Breast epithelium (tissue), 4 donors: ENCODE measurements at regions not wholly inside any gene's neighbourhood (a gene's known extent, or its start where the extent isn't known, plus 50 kb on each side); places are given as distances from the start of the nearest gene placed in this dataset.

Source experiments
- DNase-seq, 2 donors: peaks; one replicate each; pipeline ENCODE4 v3.0.0-alpha.2; 2019; ENCODE audit warnings: low spot score in 2 of 2
- H3K27ac ChIP-seq, 2 donors: fragments of 200-600 bp; sonication (generic) in 1 of 2; one replicate each; pipeline ENCODE4 v1.5.1; 2016 to 2019; ENCODE audit warnings: mild to moderate bottlenecking in 1 of 2
- H3K27me3 ChIP-seq, 2 donors: fragments of 200-600 bp; sonication (generic) in 1 of 2; one replicate each; pipeline versions ENCODE4 v1.5.1 to v1.6.0; 2017 to 2019; ENCODE audit warnings: control low read depth in 1 of 2, mild to moderate bottlenecking in 1 of 2
- H3K36me3 ChIP-seq: fragments of 200-600 bp; one replicate; pipeline ENCODE4 v1.5.1; 2019
- H3K4me1 ChIP-seq, 2 donors: fragments of 200-600 bp; sonication (generic); one replicate each; pipeline ENCODE4 v1.5.1; 2016 to 2019; ENCODE audit warnings: control low read depth in 1 of 2
- H3K4me3 ChIP-seq, 3 donors: fragments of 200-600 bp; sonication (generic); 1 replicate in 2 of 3; 2 replicates in 1 of 3; pipeline ENCODE4 v1.5.1; 2016 to 2019; ENCODE audit warnings: mild to moderate bottlenecking in 3 of 3, moderate library complexity in 2 of 3
- H3K9me3 ChIP-seq, 2 donors: fragments of 200-600 bp; sonication (generic) in 1 of 2; one replicate each; pipeline ENCODE4 v1.5.1; 2016 to 2019; ENCODE audit warnings: control low read depth in 1 of 2
- POLR2A ChIP-seq: fragments of 450-650 bp; IDR thresholded peaks from one replicate; pipeline ENCODE4 v1.6.1; 2016; ENCODE audit warnings: antibody characterized with exemption, mild to moderate bottlenecking, moderate library complexity
- POLR2AphosphoS5 ChIP-seq, 3 donors: sonication (generic); formaldehyde crosslinking; IDR thresholded peaks; one replicate each; pipeline ENCODE4 v1.6.1; 2017; ENCODE audit warnings: antibody characterized with exemption in 3 of 3
- intact Hi-C: fragments of 100-400 bp; cut with DNase I; formaldehyde crosslinking; loops from one replicate; pipeline ENCODE4 v1.15.1; 2023; ENCODE audit warnings: low total_unique reads
- TF ChIP-seq, protein P1 (sequence below), 3 donors: fragments of 450-650 bp; IDR thresholded peaks; one replicate each; pipeline ENCODE4 v1.5.1; 2016 to 2017; ENCODE audit warnings: antibody characterized with exemption in 3 of 3, mild to moderate bottlenecking in 3 of 3, moderate library complexity in 3 of 3

- H3K27me3 ChIP-seq: no peaks in the 10 kb centered on the region
- no peak for TF ChIP-seq POLR2AphosphoS5 (IDR thresholded peaks at IDR 0.05)
- intact Hi-C loops: no loop called here
These were observed 322.6 kb upstream of the PCDH20 start for GRCh38 chr13:61738236-61738750.

DNA sequence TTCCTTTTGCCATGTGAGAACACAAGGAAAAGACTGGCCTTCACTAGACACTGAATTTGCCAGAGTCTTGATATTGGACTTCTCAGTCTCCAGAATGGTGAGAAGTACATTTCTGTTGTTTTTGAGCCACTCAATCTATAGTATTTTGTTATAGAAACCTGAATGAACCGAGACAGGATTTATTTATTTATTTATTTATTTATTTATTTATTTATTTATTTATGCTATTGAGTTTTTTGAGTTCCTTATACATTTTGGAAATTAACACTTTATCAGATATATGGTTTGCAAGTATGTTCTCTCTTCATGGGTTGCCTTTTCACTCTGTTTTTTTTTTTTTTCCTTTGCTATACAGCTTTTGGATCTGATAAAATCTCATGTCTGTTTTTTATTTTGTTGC is 319.0 kb upstream of the PCDH20 start:
- Histone ChIP-seq H3K27me3 (no peaks in the 10 kb centered on the region), H3K4me3 (no peak overlapping the region), H3K36me3 (no peaks in the 10 kb centered on the region), H3K27ac (no peak overlapping the region), H3K9me3 (no peaks in the 10 kb centered on the region), H3K4me1 (no peaks in the 10 kb centered on the region)
- TF ChIP-seq POLR2A: no peak
- TF ChIP-seq, protein P1, sequence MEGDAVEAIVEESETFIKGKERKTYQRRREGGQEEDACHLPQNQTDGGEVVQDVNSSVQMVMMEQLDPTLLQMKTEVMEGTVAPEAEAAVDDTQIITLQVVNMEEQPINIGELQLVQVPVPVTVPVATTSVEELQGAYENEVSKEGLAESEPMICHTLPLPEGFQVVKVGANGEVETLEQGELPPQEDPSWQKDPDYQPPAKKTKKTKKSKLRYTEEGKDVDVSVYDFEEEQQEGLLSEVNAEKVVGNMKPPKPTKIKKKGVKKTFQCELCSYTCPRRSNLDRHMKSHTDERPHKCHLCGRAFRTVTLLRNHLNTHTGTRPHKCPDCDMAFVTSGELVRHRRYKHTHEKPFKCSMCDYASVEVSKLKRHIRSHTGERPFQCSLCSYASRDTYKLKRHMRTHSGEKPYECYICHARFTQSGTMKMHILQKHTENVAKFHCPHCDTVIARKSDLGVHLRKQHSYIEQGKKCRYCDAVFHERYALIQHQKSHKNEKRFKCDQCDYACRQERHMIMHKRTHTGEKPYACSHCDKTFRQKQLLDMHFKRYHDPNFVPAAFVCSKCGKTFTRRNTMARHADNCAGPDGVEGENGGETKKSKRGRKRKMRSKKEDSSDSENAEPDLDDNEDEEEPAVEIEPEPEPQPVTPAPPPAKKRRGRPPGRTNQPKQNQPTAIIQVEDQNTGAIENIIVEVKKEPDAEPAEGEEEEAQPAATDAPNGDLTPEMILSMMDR (IDR thresholded peaks at IDR 0.05): no peak
- TF ChIP-seq POLR2AphosphoS5 (IDR thresholded peaks at IDR 0.05): no peak
- DNase-seq: no peak
- intact Hi-C loops: no loop called here

More at GRCh38 chr13:61738236-61738750, 322.6 kb upstream of the PCDH20 start:
- no peak overlapping the region for H3K27ac ChIP-seq
- no peaks in the 10 kb centered on the region for H3K36me3 ChIP-seq
- no peaks in the 10 kb centered on the region for H3K9me3 ChIP-seq
- no peaks in the 10 kb centered on the region for H3K4me1 ChIP-seq
- no peak overlapping the region for H3K4me3 ChIP-seq
- DNase-seq: no peak

DNA sequence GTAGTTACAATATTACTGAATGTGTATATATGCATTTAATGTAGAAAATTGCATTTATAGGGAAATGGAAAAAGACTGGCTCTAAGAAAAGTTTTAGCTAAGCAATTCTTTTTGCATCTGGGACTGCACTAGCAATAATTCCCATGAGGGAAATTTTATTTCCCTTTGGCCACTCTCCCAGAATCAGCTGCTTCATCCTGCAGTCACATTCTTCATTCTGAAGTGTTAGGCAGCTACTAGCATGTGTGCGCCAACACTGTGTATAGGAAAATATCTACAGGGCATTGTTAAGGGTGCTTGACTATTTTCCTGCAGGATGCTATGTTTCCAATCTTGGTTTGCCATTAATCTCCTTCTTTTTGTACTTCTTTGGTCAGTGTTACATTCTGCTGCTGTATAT is 312.8 kb upstream of the PCDH20 start:
- no peak overlapping the region for H3K4me3 ChIP-seq
- H3K36me3 ChIP-seq: no peaks in the 10 kb centered on the region
- TF ChIP-seq, protein P1 (IDR thresholded peaks at IDR 0.05): no peak
- TF ChIP-seq POLR2A (no peak), POLR2AphosphoS5 (IDR thresholded peaks at IDR 0.05) (no peak)
- DNase-seq: no peak
- intact Hi-C loops: no loop called here
- H3K4me1 ChIP-seq: no peaks in the 10 kb centered on the region
- no peaks in the 10 kb centered on the region for H3K9me3 ChIP-seq
- H3K27me3 ChIP-seq: no peaks in the 10 kb centered on the region
- H3K27ac ChIP-seq: no peak overlapping the region

DNA sequence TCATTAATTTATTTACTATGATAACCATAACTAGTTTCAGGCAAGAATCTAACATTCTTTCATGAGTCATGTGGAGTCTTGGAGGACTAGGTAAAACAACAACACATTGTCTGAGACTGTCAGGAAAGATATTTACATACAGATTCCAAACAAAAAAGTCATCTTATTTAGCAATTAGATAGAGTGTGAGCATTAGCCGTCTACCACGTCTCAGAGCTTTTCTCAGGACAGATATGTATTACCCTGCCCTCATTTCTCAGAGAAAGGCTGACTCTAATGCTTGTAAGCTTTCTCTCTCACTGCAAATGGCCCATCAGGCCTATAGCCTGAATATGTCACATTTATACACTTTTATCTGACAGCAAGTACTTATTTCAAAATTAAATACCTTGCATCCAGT is 312.1 kb upstream of the PCDH20 start:
- TF ChIP-seq, protein P1 (IDR thresholded peaks at IDR 0.05): no peak
- TF ChIP-seq POLR2A: no peak
- H3K4me1 ChIP-seq: no peaks in the 10 kb centered on the region
- H3K36me3 ChIP-seq: no peaks in the 10 kb centered on the region
- H3K9me3 ChIP-seq: no peaks in the 10 kb centered on the region
- intact Hi-C loops: no loop called here
- DNase-seq: no peak
- H3K4me3 ChIP-seq: no peak overlapping the region
- H3K27ac ChIP-seq: no peak overlapping the region
- no peaks in the 10 kb centered on the region for H3K27me3 ChIP-seq

DNA sequence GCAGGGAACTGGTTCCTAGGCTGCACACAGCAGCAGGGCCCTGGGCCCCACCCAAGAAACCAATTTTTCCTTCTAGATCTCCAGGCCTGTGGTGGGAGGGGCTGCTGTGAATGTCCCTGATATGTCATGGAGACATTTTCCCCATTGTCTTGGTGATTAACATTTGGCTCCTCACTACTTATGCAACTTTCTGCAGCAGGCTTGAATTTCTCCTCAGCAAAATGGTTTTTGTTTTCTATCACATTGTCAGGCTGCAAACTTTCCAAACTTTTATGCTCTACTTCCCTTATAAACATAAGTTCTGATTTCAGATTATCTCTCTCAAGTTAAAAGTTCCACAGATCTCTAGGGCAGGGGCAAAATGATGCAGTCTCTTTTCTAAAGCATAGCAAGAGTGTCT is 310.2 kb upstream of the PCDH20 start:
- DNase-seq: no peak
- Histone ChIP-seq H3K4me3 (no peak overlapping the region), H3K4me1 (no peaks in the 10 kb centered on the region), H3K36me3 (no peaks in the 10 kb centered on the region), H3K9me3 (no peaks in the 10 kb centered on the region), H3K27me3 (no peaks in the 10 kb centered on the region), H3K27ac (no peak overlapping the region)
- TF ChIP-seq, protein P1 (IDR thresholded peaks at IDR 0.05): no peak
- no peak for TF ChIP-seq POLR2A
- TF ChIP-seq POLR2AphosphoS5 (IDR thresholded peaks at IDR 0.05): no peak
- intact Hi-C loops: no loop called here

DNA sequence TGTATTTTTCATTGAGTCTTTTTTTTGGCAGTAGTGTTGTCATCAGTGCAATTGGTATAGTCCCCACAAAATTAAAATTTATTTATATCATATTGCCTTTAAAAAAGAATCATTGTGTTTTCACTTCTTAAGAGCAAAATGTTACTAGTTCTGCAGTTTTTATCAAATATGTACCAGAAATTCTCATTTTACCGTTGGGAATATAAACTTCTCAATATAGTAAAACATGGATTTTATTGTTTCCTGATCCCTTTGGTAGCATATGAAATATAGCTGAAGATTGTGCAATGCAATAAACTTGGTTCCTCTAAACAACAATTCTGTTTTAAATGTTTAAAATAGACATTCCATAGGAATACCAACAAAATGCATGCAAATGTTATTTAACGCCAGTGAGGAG is 306.5 kb upstream of the PCDH20 start:
- TF ChIP-seq POLR2AphosphoS5 (IDR thresholded peaks at IDR 0.05) (no peak), POLR2A (no peak)
- TF ChIP-seq, protein P1 (IDR thresholded peaks at IDR 0.05): no peak
- no peaks in the 10 kb centered on the region for H3K9me3 ChIP-seq
- DNase-seq: no peak
- intact Hi-C loops: no loop called here
- H3K4me3 ChIP-seq: no peak overlapping the region
- H3K27me3 ChIP-seq: no peaks in the 10 kb centered on the region
- H3K36me3 ChIP-seq: no peaks in the 10 kb centered on the region
- H3K4me1 ChIP-seq: no peaks in the 10 kb centered on the region
- no peak overlapping the region for H3K27ac ChIP-seq
